ENCODE measurements at regions not wholly inside any gene's neighbourhood (a gene's known extent, or its start where the extent isn't known, plus 50 kb on each side); places are given as distances from the start of the nearest gene placed in this dataset.

DNA sequence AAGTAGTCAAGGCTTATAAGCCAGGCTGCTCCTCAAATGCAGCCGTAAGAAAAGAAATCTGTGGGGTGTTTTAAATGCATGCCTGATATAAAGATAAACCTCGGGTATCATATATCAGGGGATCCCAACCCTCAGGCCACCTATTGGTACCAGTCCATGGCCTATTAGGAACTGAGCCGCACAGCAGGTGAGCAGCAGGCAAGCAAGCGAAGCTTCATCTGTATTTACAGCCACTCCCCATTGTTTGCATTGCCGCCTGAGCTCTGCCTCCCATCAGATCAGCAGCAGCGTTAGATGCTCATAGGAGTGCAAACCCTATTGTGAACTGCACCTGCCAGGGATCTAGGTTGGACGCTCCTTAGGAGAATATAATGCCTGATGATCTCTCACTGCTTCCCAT is 233.5 kb upstream of the SERP2 start:
- H3K4me1 ChIP-seq (ENCODE audit: insufficient read depth, low read length, poor library complexity, severe bottlenecking) = peaks cover 18% of the 10 kb centered on the region
- BruUV-seq (replicated peaks) = no TSS peak
- DNase-seq (ENCODE audit: low spot score) = no peak
- H3K36me3 ChIP-seq (ENCODE audit: insufficient read depth, low read length) = no peaks in the 10 kb centered on the region
- TF ChIP-seq, protein P1, sequence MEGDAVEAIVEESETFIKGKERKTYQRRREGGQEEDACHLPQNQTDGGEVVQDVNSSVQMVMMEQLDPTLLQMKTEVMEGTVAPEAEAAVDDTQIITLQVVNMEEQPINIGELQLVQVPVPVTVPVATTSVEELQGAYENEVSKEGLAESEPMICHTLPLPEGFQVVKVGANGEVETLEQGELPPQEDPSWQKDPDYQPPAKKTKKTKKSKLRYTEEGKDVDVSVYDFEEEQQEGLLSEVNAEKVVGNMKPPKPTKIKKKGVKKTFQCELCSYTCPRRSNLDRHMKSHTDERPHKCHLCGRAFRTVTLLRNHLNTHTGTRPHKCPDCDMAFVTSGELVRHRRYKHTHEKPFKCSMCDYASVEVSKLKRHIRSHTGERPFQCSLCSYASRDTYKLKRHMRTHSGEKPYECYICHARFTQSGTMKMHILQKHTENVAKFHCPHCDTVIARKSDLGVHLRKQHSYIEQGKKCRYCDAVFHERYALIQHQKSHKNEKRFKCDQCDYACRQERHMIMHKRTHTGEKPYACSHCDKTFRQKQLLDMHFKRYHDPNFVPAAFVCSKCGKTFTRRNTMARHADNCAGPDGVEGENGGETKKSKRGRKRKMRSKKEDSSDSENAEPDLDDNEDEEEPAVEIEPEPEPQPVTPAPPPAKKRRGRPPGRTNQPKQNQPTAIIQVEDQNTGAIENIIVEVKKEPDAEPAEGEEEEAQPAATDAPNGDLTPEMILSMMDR (conservative IDR thresholded peaks at IDR 0.05; ENCODE audit: low read length) = no peak
- no peak for TF ChIP-seq EZH2phosphoT487 (IDR thresholded peaks at IDR 0.05; ENCODE audit: borderline replicate concordance, low read depth, low read length)
- no peaks in the 10 kb centered on the region for H3K9me2 ChIP-seq (ENCODE audit: insufficient read depth, low read length)
- POLR2A ChIA-PET = no interaction called here
- intact Hi-C loops (cut with micrococcal nuclease; ENCODE audit: unreplicated experiment) = loop anchor here (5.0 kb wide), 3 partner anchors 137 to 437 kb away; partner anchors contain the start of gene TSC22D1
- H3K79me2 ChIP-seq (ENCODE audit: insufficient read depth, low read depth, low read length) = no peaks in the 10 kb centered on the region
- H3K9me3 ChIP-seq (ENCODE audit: low read length) = no peaks in the 10 kb centered on the region
- CTCF ChIA-PET (ENCODE audit: unreplicated experiment) = no interaction called here
- H3K27ac ChIP-seq (ENCODE audit: low read depth, low read length, poor library complexity, severe bottlenecking) = no peak overlapping the region
- no peak overlapping the region for H3K4me3 ChIP-seq (ENCODE audit: low read depth, low read length, poor library complexity, severe bottlenecking)
- no peak overlapping the region for H2AFZ ChIP-seq (ENCODE audit: low read length)
- no peak overlapping the region for H3K4me2 ChIP-seq (ENCODE audit: low read length)
- no peaks in the 10 kb centered on the region for H4K20me1 ChIP-seq (ENCODE audit: insufficient read depth, low read length)

DNA sequence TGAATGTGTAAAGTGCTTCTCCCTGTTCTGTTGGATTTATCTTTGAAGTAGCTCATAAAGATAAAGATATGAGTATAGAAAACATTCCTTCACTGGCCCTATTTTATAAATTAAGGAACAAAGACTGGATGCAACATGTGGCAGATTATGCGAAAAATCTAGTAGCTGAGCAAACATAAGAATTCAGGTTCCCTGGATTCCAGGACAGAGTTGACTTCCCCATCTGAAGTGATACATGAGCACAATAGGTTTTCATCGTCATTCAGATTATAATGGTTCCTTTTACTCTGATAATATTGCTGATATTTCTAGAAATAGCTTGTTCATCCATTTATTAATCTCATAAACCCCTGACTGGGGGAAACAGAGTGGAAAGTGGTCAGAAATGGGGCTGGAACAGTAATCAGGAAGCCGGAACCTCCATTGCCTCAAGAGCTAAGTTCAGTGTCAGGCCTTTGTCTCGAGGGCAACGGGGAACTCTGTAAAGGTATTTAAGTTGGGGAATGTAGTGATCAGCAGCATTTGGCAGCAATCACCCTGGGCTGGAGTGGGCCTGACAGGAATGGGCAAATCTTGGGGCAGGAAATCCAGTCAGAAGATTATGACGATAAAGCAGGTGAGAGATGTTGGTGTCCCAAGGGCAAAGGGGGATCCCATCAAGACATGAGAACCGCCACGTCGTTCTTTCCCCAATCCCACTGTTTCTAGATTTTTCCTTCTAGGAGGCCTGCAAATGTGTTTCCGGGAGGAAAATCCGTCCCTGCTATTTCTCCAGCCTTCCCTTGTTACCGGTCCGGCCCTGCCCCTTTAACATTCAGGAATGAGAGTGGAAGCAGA is 232.5 kb upstream of the SERP2 start:
- Histone ChIP-seq H3K4me2 (ENCODE audit: low read length) (peak overlapping the region; percentile 82), H2AFZ (ENCODE audit: low read length) (peak overlapping the region; percentile 75), H3K4me1 (ENCODE audit: insufficient read depth, low read length, poor library complexity, severe bottlenecking) (peaks cover 28% of the 10 kb centered on the region), H4K20me1 (ENCODE audit: insufficient read depth, low read length) (no peaks in the 10 kb centered on the region), H3K9me3 (ENCODE audit: low read length) (no peaks in the 10 kb centered on the region), H3K4me3 (ENCODE audit: low read depth, low read length, poor library complexity, severe bottlenecking) (peak overlapping the region; percentile 78), H3K79me2 (ENCODE audit: insufficient read depth, low read depth, low read length) (no peaks in the 10 kb centered on the region), H3K9me2 (ENCODE audit: insufficient read depth, low read length) (no peaks in the 10 kb centered on the region), H3K36me3 (ENCODE audit: insufficient read depth, low read length) (no peaks in the 10 kb centered on the region), H3K27ac (ENCODE audit: low read depth, low read length, poor library complexity, severe bottlenecking) (no peak overlapping the region)
- peak; percentile 20 for DNase-seq (ENCODE audit: low spot score)
- TF ChIP-seq EZH2phosphoT487 (IDR thresholded peaks at IDR 0.05; ENCODE audit: borderline replicate concordance, low read depth, low read length) = no peak
- TF ChIP-seq, protein P1 (conservative IDR thresholded peaks at IDR 0.05; ENCODE audit: low read length) = no peak
- TSS peak; percentile 95 for BruUV-seq (replicated peaks)
- ChIA-PET CTCF (ENCODE audit: unreplicated experiment) (interaction anchor here (0.6 kb wide), 1 partner anchor 26 kb away, joined by 3 read pairs; no protein-coding TSS in a partner anchor), POLR2A (interaction anchor here (0.6 to 1.1 kb wide), 4 partner anchors 20 to 1224 kb away, joined by 3 to 6 read pairs (median 4); no protein-coding TSS in a partner anchor)
- intact Hi-C loops (cut with micrococcal nuclease; ENCODE audit: unreplicated experiment) = loop anchor here (5.0 kb wide), 3 partner anchors 136 to 436 kb away; partner anchors contain the start of gene TSC22D1

All from OCI-LY7 (cell line).